GM12875 (cell line): ENCODE measurements at regions not wholly inside any gene's neighbourhood (a gene's known extent, or its start where the extent isn't known, plus 50 kb on each side); places are given as distances from the start of the nearest gene placed in this dataset.
"Not testable (repeated sequence)": the region's sequence is repeated elsewhere in the genome, so short reads cannot be mapped to it uniquely, and the experiment has no call there.

Experiments
- H3K4me3 ChIP-seq: one replicate; pipeline ENCODE4 v1.5.1; 2011; ENCODE audit warnings: low read depth, low read length, control low read depth
- CTCF ChIP-seq: IDR thresholded peaks from 2 replicates; pipeline ENCODE4 v1.5.1; 2011; ENCODE audit warnings: low read depth, mild to moderate bottlenecking, control low read depth, inconsistent platforms, low read length, moderate library complexity, borderline replicate concordance; ENCODE audit not compliant: insufficient read depth

- TF ChIP-seq CTCF: no peak
- no peak overlapping the region for H3K4me3 ChIP-seq
These were observed 78.0 kb upstream of the RNPC3 start for GRCh38 chr1:103447471-103447870.

DNA sequence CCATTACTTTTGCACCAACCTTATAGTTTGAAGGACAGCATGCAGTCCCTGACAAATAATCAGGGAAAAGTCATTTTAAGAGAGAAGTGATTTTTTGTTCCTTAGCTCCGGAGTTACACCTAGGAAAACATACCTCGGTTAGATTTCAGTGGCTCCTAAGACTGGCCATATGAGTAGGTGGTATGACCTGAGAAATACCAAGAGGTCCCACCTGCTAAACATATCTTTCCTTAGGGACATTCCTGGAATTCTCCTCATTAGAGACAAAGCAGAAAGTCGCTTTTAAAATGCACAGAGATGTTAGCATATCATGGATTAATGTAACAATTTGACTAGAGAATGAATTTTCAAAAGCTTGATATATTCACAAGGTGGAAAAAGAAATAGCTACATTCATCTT lies 84.2 kb upstream of the RNPC3 start:
- TF ChIP-seq CTCF: no peak
- no peak overlapping the region for H3K4me3 ChIP-seq

DNA sequence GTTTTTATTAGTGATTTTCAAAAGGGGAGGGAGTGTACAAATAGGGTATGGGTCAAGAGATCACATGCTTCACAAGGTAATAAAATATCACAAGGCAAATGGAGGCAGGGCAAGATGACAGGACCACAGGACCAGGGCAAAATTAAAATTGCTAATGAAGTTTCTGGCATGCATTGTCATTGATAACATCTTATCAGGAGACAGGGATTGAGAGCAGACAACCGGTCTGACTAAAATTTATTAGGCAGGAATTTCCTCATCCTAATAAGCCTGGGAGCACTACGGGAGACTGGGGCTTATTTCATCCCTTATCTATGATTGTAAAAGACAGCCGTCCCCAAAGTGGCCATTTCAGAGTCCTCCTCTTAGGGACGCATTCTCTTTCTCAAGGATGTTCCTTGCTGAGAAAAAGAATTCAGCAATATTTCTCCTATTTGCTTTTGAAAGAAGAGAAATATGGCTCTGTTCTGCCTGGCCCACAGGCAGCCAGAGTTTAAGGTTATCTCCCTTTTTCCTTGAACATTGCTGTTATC lies 88.9 kb upstream of the RNPC3 start:
- not testable (repeated sequence) for H3K4me3 ChIP-seq

GRCh38 chr1:103435443-103435842 lies 90.1 kb upstream of the RNPC3 start:
- no peak for TF ChIP-seq CTCF
- no peak overlapping the region for H3K4me3 ChIP-seq

GRCh38 chr1:103424650-103425049 lies 100.8 kb upstream of the RNPC3 start:
- no peak for TF ChIP-seq CTCF
- H3K4me3 ChIP-seq: no peak overlapping the region

DNA sequence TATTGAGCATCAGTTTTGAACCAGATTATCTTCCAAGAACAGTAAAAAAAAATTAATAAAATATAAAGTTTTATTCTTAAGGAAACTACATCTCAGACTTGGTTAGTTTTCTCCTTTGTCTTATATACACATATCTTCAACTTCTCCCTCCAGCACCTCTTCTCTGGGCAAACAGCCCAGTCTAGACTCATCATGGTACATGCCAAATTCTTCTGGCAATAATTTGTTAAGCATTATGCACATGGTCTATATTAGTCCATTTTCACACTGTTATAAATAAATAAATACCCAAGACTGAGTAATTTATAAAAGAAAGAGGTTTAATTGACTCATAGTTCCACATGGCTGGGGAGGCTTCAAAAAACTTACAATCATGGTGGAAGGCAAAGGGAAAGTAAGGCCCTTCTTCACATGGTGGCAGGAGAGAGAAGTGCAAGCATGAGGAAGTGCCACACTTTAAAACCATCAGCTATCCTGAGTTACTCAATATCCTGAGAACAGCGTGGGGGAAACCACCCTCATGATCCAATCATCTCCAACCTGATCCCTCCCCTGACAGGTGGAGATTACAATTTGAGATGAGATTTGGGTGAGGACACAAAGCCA lies 108.7 kb upstream of the RNPC3 start:
- TF ChIP-seq CTCF: no peak
- H3K4me3 ChIP-seq: no peak overlapping the region

- TF ChIP-seq CTCF: no peak
- H3K4me3 ChIP-seq: no peak overlapping the region
These were observed 137.6 kb upstream of the RNPC3 start for GRCh38 chr1:103387898-103388297.
